K562 (cell line): ENCODE measurements at regions not wholly inside any gene's neighbourhood (a gene's known extent, or its start where the extent isn't known, plus 50 kb on each side); places are given as distances from the start of the nearest gene placed in this dataset.

Experiments used
- ATAC-seq: fragments of 200-7000 bp; cut with Tn5 transposase; 3 replicates; pipeline ENCODE4 v1.9.1; 2020; ENCODE audit warnings: moderate library complexity
- BruUV-seq: library from RNA; stranded (reverse); fragments of 400-500 nt; replicated peaks from 2 replicates; lab custom pipeline; 2021; lab: Mats Ljungman, UMichigan
- CTCF ChIA-PET: fragments of 300-600 bp; formaldehyde crosslinking; extraction: SDS; loops from one replicate; lab custom pipeline; 2021; ENCODE audit warnings: low intra/inter-chr PET ratio; lab: Yijun Ruan, JAX
- POLR2A ChIA-PET: fragments of 300-600, 350-650 bp; sonication (Branson Sonifier 250); formaldehyde crosslinking; extraction: SDS; loops from one replicate; lab custom pipeline; 2021; ENCODE audit warnings: antibody characterized with exemption, inconsistent platforms; lab: Yijun Ruan, JAX
- DNase-seq, 4 experiments: peaks; one replicate each; pipeline versions ENCODE4 v3.0.0 to v3.0.0-alpha.2; 2011 to 2018; ENCODE audit warnings: low spot score in 3 of 4, mixed read lengths in 3 of 4; ENCODE audit errors: extremely low read depth in 1 of 4
- FAIRE-seq: peaks from 2 replicates; lab custom pipeline; 2011; peaks lifted over from hg19 to GRCh38; lab: Jason Lieb, UNC
- H2AFZ ChIP-seq: 2 replicates; pipeline ENCODE4 v1.6.0; 2011; ENCODE audit warnings: low read depth, low read length, control low read depth, inconsistent platforms
- H3K27ac ChIP-seq: fragments of 200-600 bp; 3 replicates; pipeline ENCODE4 v1.8.0; 2011; ENCODE audit warnings: low read depth, mild to moderate bottlenecking, control low read depth, inconsistent platforms, low read length, moderate library complexity, mixed read lengths; ENCODE audit errors: extremely low read depth
- H3K27me3 ChIP-seq, 2 experiments: fragments of 300-600 bp in 1 of 2; 2 replicates in 1 of 2; 3 replicates in 1 of 2; pipeline versions ENCODE4 v1.6.0 to v1.8.0; 2011; ENCODE audit warnings: inconsistent platforms in 2 of 2, low read length in 2 of 2, mild to moderate bottlenecking in 1 of 2, mixed read lengths in 1 of 2, moderate library complexity in 1 of 2; ENCODE audit not compliant: control insufficient read depth in 2 of 2, insufficient read depth in 2 of 2
- H3K36me3 ChIP-seq: fragments of 300-600 bp; 3 replicates; pipeline ENCODE4 v1.8.0; 2011; ENCODE audit warnings: mild to moderate bottlenecking, low read length, inconsistent platforms; ENCODE audit not compliant: control insufficient read depth, insufficient read depth
- H3K4me1 ChIP-seq, 2 experiments: fragments of 200-600 bp in 1 of 2; replicated peaks in 1 of 2; 2 replicates in 1 of 2; 3 replicates in 1 of 2; pipeline versions ENCODE4 v1.5.1 to v1.8.0; 2011; ENCODE audit warnings: inconsistent platforms in 2 of 2, low read length in 2 of 2, mild to moderate bottlenecking in 1 of 2, mixed read lengths in 1 of 2, moderate library complexity in 1 of 2; ENCODE audit not compliant: control insufficient read depth in 2 of 2, insufficient read depth in 2 of 2
- H3K4me2 ChIP-seq: 2 replicates; pipeline ENCODE4 v1.6.1; 2011; ENCODE audit warnings: low read length, control low read depth, inconsistent platforms, mixed read lengths; ENCODE audit not compliant: insufficient read depth
- H3K4me3 ChIP-seq: fragments of 200-600 bp; sonication (generic), shearing (Covaris generic); 2 replicates; pipeline ENCODE4 v1.5.1; 2016; ENCODE audit warnings: control low read depth, inconsistent platforms
- H3K79me2 ChIP-seq: fragments of 200-600 bp; 3 replicates; pipeline ENCODE4 v1.8.0; 2011; ENCODE audit warnings: low read length, inconsistent platforms; ENCODE audit not compliant: control insufficient read depth, insufficient read depth
- H3K9ac ChIP-seq, 2 experiments: 2 replicates each; pipeline versions ENCODE4 v1.6.0 to v1.6.1; 2011; ENCODE audit warnings: low read depth in 2 of 2, low read length in 2 of 2, control low read depth in 1 of 2, inconsistent platforms in 1 of 2, mild to moderate bottlenecking in 1 of 2, mixed read lengths in 1 of 2; ENCODE audit not compliant: insufficient read depth in 1 of 2
- H3K9me1 ChIP-seq: one replicate; pipeline ENCODE4 v1.6.0; 2011; ENCODE audit warnings: inconsistent platforms, mild to moderate bottlenecking, low read length, moderate library complexity; ENCODE audit not compliant: control insufficient read depth, insufficient read depth
- H3K9me3 ChIP-seq: replicated peaks from 2 replicates; pipeline ENCODE4 v1.5.1; 2011; ENCODE audit warnings: low read depth, low read length, inconsistent platforms; ENCODE audit not compliant: control insufficient read depth, insufficient read depth
- H4K20me1 ChIP-seq: replicated peaks from 2 replicates; pipeline ENCODE4 v1.6.1; 2011; ENCODE audit warnings: low read length, inconsistent platforms, mixed read lengths; ENCODE audit not compliant: control insufficient read depth, insufficient read depth
- FOS ChIP-seq: IDR thresholded peaks from 3 replicates; pipeline ENCODE4 v1.6.1; 2011; ENCODE audit not compliant: insufficient read length; ENCODE audit errors: extremely low read depth
- FOXA1 ChIP-seq: fragments of 450-650 bp; IDR thresholded peaks from 2 replicates; pipeline ENCODE4 v1.6.1; 2016; ENCODE audit warnings: mild to moderate bottlenecking, borderline replicate concordance
- PHB2 ChIP-seq: fragments of 450-650 bp; IDR thresholded peaks from 2 replicates; pipeline ENCODE4 v1.6.1; 2017; ENCODE audit warnings: low read depth
- POLR3G ChIP-seq: IDR thresholded peaks from 2 replicates; pipeline ENCODE4 v1.6.1; 2011; ENCODE audit not compliant: insufficient read length, insufficient replicate concordance; ENCODE audit errors: extremely low read depth
- ZFX ChIP-seq: sonication (generic); formaldehyde crosslinking; IDR thresholded peaks from 2 replicates; pipeline ENCODE4 v1.8.0; 2022; ENCODE audit warnings: mild to moderate bottlenecking, missing genetic modification reagents, moderate library complexity
- WGBS: fragments of 100-300 bp; shearing (Covaris generic); methylation state at CpG from one replicate; pipeline ENCODE4 v1.1.6; 2016; ENCODE audit warnings: low coverage, mixed read lengths; ENCODE audit not compliant: insufficient coverage; ENCODE audit errors: missing lambda C conversion rate; 5-methylcytosine and 5-hydroxymethylcytosine counted together
- in situ Hi-C: fragments of 300-500 bp; cut with MboI; formaldehyde crosslinking; loops from 4 replicates; pipeline ENCODE4 v1.15.0; 2018; ENCODE audit warnings: inconsistent platforms, mixed read lengths
- intact Hi-C: fragments of 100-400 bp; cut with micrococcal nuclease; formaldehyde crosslinking; loops from 2 replicates; pipeline ENCODE4 v1.14.2; 2022
- TF ChIP-seq, protein P1 (sequence below): fragments of 450-650 bp; formaldehyde crosslinking; IDR thresholded peaks from 2 replicates; pipeline ENCODE4 v1.4.0; 2020; ENCODE audit warnings: mild to moderate bottlenecking, moderate library complexity
- TF ChIP-seq, protein P2 (sequence below): fragments of 450-650 bp; IDR thresholded peaks from 2 replicates; pipeline ENCODE4 v1.6.1; 2016

DNA sequence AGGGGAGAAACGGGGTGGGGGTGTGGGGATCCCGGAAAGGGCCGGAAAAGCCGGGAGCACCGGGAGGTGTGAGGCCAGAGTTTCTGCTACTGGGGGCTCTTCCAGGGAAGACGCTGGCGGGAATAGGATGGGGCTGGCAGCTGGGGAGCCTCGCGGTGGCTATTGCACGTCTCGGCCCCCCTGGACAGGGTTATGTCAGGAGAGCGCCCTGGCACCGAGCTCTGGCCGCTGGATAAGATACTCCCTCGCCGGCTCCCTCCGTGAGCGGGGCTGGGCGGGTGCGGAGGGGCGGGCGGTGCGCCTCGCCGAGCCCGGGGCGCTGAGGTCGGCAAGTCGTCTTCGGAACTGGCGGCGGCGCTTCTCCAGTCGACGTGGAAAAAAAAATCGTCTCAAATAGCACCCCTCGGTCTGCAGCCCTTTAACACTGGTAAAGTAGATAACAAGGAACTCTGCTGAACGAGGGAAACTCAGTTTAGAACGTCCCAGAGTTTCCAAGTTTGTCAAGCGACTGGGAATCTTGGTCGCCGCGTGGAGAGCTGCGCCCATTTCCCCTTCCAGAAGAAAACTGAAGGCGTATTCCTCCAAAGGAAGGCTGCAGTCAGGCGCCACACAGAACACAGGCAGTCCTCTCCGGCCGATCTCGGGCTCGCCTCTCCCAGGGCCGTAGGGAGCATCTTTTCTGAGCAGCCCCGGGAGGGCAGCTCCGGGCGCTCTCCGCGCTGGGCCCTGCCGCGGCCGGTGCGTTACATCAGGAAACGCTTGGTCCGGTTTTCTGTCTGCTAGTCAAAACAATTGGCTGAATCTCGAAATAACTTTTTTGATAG, 115.1 kb downstream of the KCNRG start:
- H4K20me1 ChIP-seq = no peaks in the 10 kb centered on the region
- no peak for FAIRE-seq
- no TSS peak for BruUV-seq
- no peak overlapping the region for H3K4me2 ChIP-seq
- POLR2A ChIA-PET = no interaction called here
- H3K36me3 ChIP-seq = no peaks in the 10 kb centered on the region
- H2AFZ ChIP-seq = no peak overlapping the region
- no peak overlapping the region for H3K9ac ChIP-seq
- TF ChIP-seq PHB2 (no peak), FOS (no peak), ZFX (CRISPR knock-in tag) (no peak), FOXA1 (no peak), POLR3G (no peak)
- TF ChIP-seq, protein P1, sequence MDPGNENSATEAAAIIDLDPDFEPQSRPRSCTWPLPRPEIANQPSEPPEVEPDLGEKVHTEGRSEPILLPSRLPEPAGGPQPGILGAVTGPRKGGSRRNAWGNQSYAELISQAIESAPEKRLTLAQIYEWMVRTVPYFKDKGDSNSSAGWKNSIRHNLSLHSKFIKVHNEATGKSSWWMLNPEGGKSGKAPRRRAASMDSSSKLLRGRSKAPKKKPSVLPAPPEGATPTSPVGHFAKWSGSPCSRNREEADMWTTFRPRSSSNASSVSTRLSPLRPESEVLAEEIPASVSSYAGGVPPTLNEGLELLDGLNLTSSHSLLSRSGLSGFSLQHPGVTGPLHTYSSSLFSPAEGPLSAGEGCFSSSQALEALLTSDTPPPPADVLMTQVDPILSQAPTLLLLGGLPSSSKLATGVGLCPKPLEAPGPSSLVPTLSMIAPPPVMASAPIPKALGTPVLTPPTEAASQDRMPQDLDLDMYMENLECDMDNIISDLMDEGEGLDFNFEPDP (CRISPR knock-in tag) = no peak
- TF ChIP-seq, protein P2, sequence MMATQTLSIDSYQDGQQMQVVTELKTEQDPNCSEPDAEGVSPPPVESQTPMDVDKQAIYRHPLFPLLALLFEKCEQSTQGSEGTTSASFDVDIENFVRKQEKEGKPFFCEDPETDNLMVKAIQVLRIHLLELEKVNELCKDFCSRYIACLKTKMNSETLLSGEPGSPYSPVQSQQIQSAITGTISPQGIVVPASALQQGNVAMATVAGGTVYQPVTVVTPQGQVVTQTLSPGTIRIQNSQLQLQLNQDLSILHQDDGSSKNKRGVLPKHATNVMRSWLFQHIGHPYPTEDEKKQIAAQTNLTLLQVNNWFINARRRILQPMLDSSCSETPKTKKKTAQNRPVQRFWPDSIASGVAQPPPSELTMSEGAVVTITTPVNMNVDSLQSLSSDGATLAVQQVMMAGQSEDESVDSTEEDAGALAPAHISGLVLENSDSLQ = no peak
- TF ChIP-seq, all 486 proteins: peak for 0
- no peaks in the 10 kb centered on the region for H3K9me3 ChIP-seq
- ATAC-seq (no peak), DNase-seq (no peak)
- H3K27me3 ChIP-seq = no peaks in the 10 kb centered on the region
- peaks cover 4 to 20% of the 10 kb centered on the region in 2 experiments; a peak in 4 of 5 replicates for H3K4me1 ChIP-seq
- intact Hi-C loops (no loop called here), in situ Hi-C loops (no loop called here)
- H3K79me2 ChIP-seq = peaks cover 9% of the 10 kb centered on the region; the same call in 1 of the 3 replicates
- 89% methylated on average over 28 of the region's 63 CpGs for WGBS
- H3K27ac ChIP-seq = no peak overlapping the region
- CTCF ChIA-PET = interaction anchor here (0.7 kb wide), 1 partner anchor 215 kb away, joined by 3 read pairs; no protein-coding TSS in a partner anchor
- H3K4me3 ChIP-seq = no peak overlapping the region
- no peaks in the 10 kb centered on the region for H3K9me1 ChIP-seq
